ENCODE measurements at regions not wholly inside any gene's neighbourhood (a gene's known extent, or its start where the extent isn't known, plus 50 kb on each side); places are given as distances from the start of the nearest gene placed in this dataset.

- no peak overlapping the region for H3K4me3 ChIP-seq (ENCODE audit: low read depth, low read length)
- no peak for DNase-seq (ENCODE audit: low read depth)
- no peak for TF ChIP-seq CTCF (IDR thresholded peaks at IDR 0.05; ENCODE audit: control insufficient read depth, extremely low read depth, insufficient read depth)
These were observed 70.7 kb upstream of the PRSS58 start for GRCh38 chr7:142328551-142328950.

GRCh38 chr7:142327628-142328405, 70.0 kb upstream of the PRSS58 start:
- TF ChIP-seq CTCF (IDR thresholded peaks at IDR 0.05; ENCODE audit: control insufficient read depth, extremely low read depth, insufficient read depth): no peak
- DNase-seq (ENCODE audit: low read depth): no peak
- no peak overlapping the region for H3K4me3 ChIP-seq (ENCODE audit: low read depth, low read length)

GRCh38 chr7:142323706-142324105, 65.8 kb upstream of the PRSS58 start:
- peak; percentile 48 for TF ChIP-seq CTCF (IDR thresholded peaks at IDR 0.05; ENCODE audit: control insufficient read depth, extremely low read depth, insufficient read depth)
- H3K4me3 ChIP-seq (ENCODE audit: low read depth, low read length): no peak overlapping the region
- DNase-seq (ENCODE audit: low read depth): no peak

- DNase-seq (ENCODE audit: low read depth): no peak
- no peak for TF ChIP-seq CTCF (IDR thresholded peaks at IDR 0.05; ENCODE audit: control insufficient read depth, extremely low read depth, insufficient read depth)
- H3K4me3 ChIP-seq (ENCODE audit: low read depth, low read length): no peak overlapping the region
These were observed 63.5 kb upstream of the PRSS58 start for GRCh38 chr7:142321391-142321790.

GRCh38 chr7:142320883-142321282, 63.0 kb upstream of the PRSS58 start:
- no peak for TF ChIP-seq CTCF (IDR thresholded peaks at IDR 0.05; ENCODE audit: control insufficient read depth, extremely low read depth, insufficient read depth)
- no peak for DNase-seq (ENCODE audit: low read depth)
- H3K4me3 ChIP-seq (ENCODE audit: low read depth, low read length): no peak overlapping the region

GRCh38 chr7:142319970-142320369, 62.1 kb upstream of the PRSS58 start:
- H3K4me3 ChIP-seq (ENCODE audit: low read depth, low read length): no peak overlapping the region
- peak; percentile 47 for TF ChIP-seq CTCF (IDR thresholded peaks at IDR 0.05; ENCODE audit: control insufficient read depth, extremely low read depth, insufficient read depth)
- no peak for DNase-seq (ENCODE audit: low read depth)

GRCh38 chr7:142314281-142314680, 56.4 kb upstream of the PRSS58 start:
- H3K4me3 ChIP-seq (ENCODE audit: low read depth, low read length): no peak overlapping the region
- TF ChIP-seq CTCF (IDR thresholded peaks at IDR 0.05; ENCODE audit: control insufficient read depth, extremely low read depth, insufficient read depth): no peak
- DNase-seq (ENCODE audit: low read depth): no peak
